ENCODE measurements at regions not wholly inside any gene's neighbourhood (a gene's known extent, or its start where the extent isn't known, plus 50 kb on each side); places are given as distances from the start of the nearest gene placed in this dataset.

DNA sequence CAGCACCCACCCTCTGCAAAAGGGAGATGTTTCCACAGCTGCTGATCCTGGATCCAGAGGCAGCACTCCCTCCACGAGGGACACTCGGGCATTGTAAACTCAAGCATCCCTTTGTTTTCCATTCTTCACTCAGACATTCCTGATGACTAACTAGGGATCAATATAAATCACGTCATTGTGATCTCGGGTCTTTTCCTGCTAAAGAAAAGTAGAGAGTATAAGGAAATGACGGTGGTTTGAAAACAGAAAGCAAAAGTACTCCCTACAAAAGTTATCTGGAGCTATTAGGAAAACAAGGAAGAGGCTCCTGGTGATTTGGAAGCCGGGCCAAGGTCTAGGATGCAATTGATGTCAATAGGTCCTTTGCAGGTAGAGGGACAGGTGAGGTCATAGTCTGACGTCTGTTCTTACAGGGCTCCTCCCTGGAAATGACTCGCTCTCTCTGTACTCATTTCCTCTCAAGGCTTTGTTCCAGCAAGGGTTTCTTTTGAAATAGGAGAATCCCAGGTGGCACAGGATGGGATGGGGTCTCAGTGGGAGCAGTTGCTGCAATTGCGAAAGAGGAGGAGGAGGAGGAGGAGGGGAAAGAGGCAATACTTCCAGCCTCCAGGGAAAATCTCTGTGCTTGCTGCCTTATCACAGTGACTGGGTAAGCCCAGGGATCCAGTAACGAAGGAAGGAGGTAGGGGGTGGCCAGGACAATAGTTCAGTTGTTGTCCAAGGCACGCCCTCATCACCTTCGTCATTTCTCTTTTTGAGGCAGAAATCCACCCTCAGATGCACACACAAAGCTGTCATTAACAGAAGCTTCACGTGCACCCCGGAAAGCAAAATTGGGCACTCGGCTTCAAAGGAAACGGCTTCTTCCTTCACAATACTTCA lies 222.8 kb downstream of the LY86 start:
- DNase-seq (ENCODE audit: low read depth) = peak; percentile 33
- peak overlapping the region; percentile 44 for H3K4me3 ChIP-seq (ENCODE audit: low read length)
- TF ChIP-seq CTCF (conservative IDR thresholded peaks at IDR 0.05; ENCODE audit: low read length) = no peak

DNA sequence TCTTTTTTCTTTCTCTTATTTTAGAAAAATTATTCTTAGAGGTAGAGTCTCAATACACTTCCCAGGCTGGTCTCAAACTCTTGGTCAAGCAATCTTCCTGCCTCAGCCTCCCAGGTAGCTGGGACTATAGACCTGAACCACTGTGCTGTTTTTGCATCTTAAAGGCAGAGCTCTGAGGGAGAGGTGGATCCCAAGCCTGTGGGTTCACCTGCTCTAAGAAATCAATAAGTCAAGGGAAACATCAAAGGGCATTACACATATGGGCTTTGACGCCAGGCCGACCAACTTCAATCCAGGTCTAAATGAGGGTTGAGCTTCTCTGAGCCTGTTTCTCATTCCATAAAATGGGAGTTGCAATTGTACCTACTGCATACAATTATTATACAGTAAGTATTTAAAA lies 223.9 kb downstream of the LY86 start:
- DNase-seq (ENCODE audit: low read depth) = no peak
- H3K4me3 ChIP-seq (ENCODE audit: low read length) = no peak overlapping the region
- no peak for TF ChIP-seq CTCF (conservative IDR thresholded peaks at IDR 0.05; ENCODE audit: low read length)

GRCh38 chr6:6815732-6816131 lies 227.2 kb downstream of the LY86 start:
- H3K4me3 ChIP-seq (ENCODE audit: low read length) = no peak overlapping the region
- DNase-seq (ENCODE audit: low read depth) = peak; percentile 3
- no peak for TF ChIP-seq CTCF (conservative IDR thresholded peaks at IDR 0.05; ENCODE audit: low read length)

DNA sequence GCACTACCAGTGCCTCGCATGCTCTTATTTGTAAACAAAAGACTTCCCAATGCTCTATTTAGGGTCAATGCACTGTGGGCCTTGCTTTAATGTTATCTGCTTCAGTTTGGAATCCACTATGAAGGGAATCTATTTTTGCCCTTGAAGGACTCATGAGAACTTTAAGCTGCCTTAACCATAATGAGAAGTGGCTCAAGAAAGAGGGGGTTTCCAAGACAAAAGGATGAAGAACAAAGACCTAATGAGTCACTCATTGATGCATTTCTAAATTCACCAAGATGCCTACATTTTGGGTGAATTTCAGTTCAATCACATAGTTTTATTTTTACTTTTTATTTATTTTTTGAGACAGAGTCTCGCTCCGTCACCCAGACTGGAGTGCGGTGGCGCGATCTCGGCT lies 228.2 kb downstream of the LY86 start:
- H3K4me3 ChIP-seq (ENCODE audit: low read length) = no peak overlapping the region
- DNase-seq (ENCODE audit: low read depth) = no peak
- TF ChIP-seq CTCF (conservative IDR thresholded peaks at IDR 0.05; ENCODE audit: low read length) = no peak

DNA sequence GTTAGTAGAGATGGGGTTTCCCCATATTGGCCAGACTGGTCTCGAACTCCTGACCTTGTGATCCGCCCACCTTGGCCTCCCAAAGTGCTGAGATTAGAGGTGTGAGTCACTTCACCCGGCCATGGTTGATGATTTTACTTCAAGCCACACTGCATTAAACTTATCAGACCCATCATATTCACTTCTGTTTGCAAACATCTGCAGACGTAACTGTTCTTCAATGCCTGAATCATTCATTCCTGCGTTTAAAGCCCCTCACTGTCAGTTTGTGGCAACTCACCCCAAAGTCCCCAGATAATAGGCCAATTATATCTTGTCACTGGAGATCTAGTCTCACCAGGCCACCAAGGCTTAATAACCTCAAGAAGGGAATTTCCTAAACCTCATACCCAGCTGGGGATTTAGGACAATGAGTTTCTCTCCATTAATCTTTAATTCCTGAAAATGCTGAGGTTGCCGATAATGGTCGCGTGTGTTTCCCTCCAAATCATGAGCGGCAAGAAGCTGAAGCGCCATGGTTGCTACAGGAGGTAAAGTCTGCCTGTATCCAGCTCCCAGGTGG lies 229.6 kb downstream of the LY86 start:
- no peak for TF ChIP-seq CTCF (conservative IDR thresholded peaks at IDR 0.05; ENCODE audit: low read length)
- H3K4me3 ChIP-seq (ENCODE audit: low read length) = no peak overlapping the region
- DNase-seq (ENCODE audit: low read depth) = no peak

- no peak for DNase-seq (ENCODE audit: low read depth)
- TF ChIP-seq CTCF (conservative IDR thresholded peaks at IDR 0.05; ENCODE audit: low read length) = no peak
- no peak overlapping the region for H3K4me3 ChIP-seq (ENCODE audit: low read length)
These were observed 232.2 kb downstream of the LY86 start for GRCh38 chr6:6820641-6821238.

Data from AG10803 (cell line).